Fibroblast of villous mesenchyme (primary cell): ENCODE measurements at regions not wholly inside any gene's neighbourhood (a gene's known extent, or its start where the extent isn't known, plus 50 kb on each side); places are given as distances from the start of the nearest gene placed in this dataset.

Experiments
- DNase-seq: peaks from one replicate; pipeline ENCODE4 v3.0.0-alpha.2; 2010; ENCODE audit warnings: low read depth
- H3K4me3 ChIP-seq: 2 replicates; pipeline ENCODE4 v1.5.1; 2011; ENCODE audit warnings: low read depth, mild to moderate bottlenecking, low read length
- TF ChIP-seq, protein P1 (sequence below): IDR thresholded peaks from 2 replicates; pipeline ENCODE4 v1.5.1; 2012; ENCODE audit warnings: low read depth, mild to moderate bottlenecking, low read length; ENCODE audit not compliant: insufficient read depth

DNA sequence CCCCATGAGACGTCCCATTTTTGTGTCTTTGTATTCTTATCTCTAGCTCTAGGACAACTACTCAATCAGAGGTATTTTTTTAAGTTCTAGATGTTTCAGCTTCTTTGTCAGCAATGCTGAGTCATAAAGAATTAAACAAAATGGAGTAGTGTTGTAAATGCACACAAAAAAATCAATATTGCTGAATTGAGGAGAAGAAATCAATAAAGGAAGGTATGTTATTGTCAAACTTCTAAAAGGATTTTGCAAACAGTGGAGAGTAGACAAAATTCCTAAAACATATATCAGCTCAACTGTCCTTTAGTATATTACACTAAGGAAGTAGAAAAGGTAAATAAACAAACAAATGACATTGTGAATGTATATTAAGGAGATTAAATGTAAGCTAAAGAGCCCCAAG is 726.1 kb upstream of the NRXN1 start:
- DNase-seq, result no peak
- TF ChIP-seq, protein P1, sequence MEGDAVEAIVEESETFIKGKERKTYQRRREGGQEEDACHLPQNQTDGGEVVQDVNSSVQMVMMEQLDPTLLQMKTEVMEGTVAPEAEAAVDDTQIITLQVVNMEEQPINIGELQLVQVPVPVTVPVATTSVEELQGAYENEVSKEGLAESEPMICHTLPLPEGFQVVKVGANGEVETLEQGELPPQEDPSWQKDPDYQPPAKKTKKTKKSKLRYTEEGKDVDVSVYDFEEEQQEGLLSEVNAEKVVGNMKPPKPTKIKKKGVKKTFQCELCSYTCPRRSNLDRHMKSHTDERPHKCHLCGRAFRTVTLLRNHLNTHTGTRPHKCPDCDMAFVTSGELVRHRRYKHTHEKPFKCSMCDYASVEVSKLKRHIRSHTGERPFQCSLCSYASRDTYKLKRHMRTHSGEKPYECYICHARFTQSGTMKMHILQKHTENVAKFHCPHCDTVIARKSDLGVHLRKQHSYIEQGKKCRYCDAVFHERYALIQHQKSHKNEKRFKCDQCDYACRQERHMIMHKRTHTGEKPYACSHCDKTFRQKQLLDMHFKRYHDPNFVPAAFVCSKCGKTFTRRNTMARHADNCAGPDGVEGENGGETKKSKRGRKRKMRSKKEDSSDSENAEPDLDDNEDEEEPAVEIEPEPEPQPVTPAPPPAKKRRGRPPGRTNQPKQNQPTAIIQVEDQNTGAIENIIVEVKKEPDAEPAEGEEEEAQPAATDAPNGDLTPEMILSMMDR, result no peak

DNA sequence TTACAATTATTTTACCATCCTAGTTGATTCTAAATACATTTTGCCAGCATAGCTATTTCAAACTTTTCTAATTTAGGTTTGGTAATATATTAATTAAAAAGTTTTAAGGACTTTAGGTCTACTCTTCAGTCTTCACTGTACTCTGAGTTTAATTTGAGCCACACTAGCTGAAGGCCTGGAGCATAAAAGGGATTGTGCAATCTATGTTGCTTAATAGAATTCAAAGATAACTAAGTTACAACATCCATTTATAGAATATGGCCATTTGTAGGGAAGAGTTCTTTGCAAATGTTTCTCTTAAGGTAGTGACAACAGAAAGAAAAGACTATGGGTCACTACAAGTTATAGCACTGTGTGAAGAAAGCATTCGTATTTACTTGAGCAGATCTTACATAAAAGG is 702.2 kb upstream of the NRXN1 start:
- DNase-seq, result peak; percentile 28
- no peak overlapping the region for H3K4me3 ChIP-seq
- TF ChIP-seq, protein P1, result no peak

More for the DNA sequence above, 726.1 kb upstream of the NRXN1 start:
- H3K4me3 ChIP-seq, result no peak overlapping the region

DNA sequence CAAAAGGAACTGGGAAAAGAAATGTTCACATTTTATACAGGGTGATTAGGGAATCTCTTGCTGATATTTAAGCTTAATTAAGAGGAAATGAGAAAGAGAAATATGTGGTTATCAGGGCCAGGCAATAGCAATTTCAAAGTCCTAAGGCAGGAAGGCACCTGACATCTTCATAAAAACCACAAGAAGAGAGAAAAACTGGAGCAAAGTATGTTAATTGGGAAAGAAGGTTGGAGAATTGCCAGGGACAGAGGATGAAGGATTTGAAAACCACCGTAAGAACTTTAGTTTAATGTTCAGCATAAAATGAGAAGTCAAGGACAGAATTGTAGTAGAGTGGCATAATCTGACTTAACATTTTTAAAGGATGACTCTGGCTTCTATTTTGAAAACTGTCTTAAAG is 691.8 kb upstream of the NRXN1 start:
- TF ChIP-seq, protein P1, result no peak
- H3K4me3 ChIP-seq, result no peak overlapping the region
- DNase-seq, result no peak

DNA sequence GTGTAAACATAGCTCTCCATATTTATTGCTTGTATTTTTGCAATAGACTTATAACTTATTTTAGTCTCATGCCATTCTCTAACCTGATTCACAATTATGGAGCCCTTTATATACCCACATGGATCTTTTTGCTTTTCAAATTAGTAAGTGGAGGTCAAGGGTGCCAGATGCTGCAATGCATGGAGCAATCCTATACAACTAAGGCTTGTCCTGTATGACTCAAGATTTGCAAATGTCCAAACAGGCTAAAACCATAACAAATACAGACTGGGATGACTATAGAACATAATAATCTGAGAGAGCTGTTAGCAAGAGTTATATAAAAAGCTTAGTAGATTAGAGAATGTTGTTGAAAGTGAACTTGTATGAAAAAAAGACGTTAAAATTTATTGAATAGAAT is 690.4 kb upstream of the NRXN1 start:
- peak; percentile 51 for DNase-seq
- TF ChIP-seq, protein P1, result no peak
- no peak overlapping the region for H3K4me3 ChIP-seq

DNA sequence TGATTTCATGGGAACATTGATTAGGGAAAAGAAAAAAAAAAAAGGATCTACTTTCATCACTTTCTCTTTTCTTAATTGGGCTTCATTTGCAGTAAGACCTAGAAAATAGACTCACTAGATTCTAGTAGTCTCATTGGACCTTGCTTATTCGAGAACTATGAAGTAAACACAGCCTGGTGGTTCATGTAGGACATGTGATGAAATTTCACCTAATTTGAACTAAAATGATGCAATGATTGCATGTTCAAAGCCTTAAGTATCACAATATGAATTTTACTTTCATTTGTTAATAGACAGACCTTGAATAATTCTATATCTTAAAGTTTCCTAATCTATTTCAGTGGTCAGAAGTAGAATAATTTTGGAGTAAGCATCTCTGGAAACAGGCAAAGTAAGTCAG is 688.9 kb upstream of the NRXN1 start:
- H3K4me3 ChIP-seq, result no peak overlapping the region
- no peak for DNase-seq
- TF ChIP-seq, protein P1, result no peak

DNA sequence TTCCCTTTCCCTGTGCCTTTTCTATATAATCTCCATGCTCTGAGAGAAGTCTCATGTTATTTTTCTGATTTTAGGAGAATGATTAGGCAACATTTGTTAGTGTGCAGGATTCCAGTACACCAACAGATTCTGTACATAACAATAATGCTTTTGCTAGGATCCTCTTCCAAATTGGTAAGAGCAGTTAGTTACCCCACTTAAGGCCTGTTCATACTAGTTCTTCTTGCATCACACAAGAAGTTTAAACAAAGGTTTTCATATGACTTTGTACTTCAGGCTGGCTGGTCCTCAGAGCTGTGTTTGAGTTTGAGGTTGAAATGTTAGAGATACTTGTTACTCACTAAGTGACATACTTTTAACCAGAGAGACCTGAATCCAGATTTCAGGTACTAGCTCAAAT is 686.9 kb upstream of the NRXN1 start:
- no peak for DNase-seq
- no peak overlapping the region for H3K4me3 ChIP-seq
- TF ChIP-seq, protein P1, result no peak

DNA sequence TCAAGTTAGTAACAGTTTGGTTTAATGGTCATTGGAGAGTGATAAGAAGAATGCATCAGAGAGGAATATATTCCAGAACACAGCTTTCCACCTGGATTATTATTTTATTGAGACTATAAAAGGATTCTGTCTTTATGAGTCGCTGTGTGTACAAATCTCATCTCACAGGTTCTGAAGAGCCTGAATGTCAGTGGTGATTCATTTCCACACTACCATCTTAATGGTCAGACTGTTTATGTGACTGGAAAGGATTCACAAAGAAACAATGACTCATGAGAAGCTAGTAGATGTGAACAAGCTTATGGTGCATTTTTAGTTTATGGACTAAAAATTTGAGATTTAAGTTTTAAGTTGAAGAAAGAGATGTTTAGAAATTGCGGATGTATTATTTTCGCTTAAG is 685.4 kb upstream of the NRXN1 start:
- TF ChIP-seq, protein P1, result no peak
- DNase-seq, result peak; percentile 37
- no peak overlapping the region for H3K4me3 ChIP-seq
